ENCODE measurements at regions not wholly inside any gene's neighbourhood (a gene's known extent, or its start where the extent isn't known, plus 50 kb on each side); places are given as distances from the start of the nearest gene placed in this dataset.

DNA sequence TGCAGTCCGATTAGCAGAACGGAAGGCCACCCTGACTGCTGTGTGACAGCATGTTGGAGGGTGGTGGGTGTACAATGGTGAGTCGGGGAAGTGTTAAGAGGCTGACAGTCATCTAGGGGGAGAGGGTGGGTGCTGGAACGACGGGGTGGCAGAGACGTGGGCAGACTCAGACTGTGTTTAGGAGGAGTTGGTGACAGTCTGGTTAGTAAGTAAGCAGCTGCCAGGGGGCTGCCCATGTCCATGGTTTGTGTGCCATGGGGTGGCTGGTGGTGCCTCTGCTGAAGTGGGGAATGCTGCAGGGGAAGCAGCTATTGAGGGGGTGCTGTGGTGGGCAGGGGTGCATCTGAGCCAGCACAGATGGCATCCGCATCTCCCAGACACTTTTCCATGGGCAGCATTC is 51.3 kb upstream of the BOD1 start:
- Mint-ChIP-seq H3K36me3 (no peaks in the 10 kb centered on the region), H3K4me3 (no peak overlapping the region), H3K9me3 (no peaks in the 10 kb centered on the region), H3K27me3 (no peaks in the 10 kb centered on the region), H3K27ac (no peak overlapping the region), H3K4me1 (peaks cover 4% of the 10 kb centered on the region)
- CTCF ChIA-PET, result no interaction called here
- no peak for DNase-seq

GRCh38 chr5:173668245-173668800 is 51.9 kb upstream of the BOD1 start:
- Mint-ChIP-seq H3K27ac (no peak overlapping the region), H3K36me3 (no peaks in the 10 kb centered on the region), H3K4me3 (no peak overlapping the region), H3K4me1 (peaks cover 4% of the 10 kb centered on the region), H3K27me3 (no peaks in the 10 kb centered on the region), H3K9me3 (no peaks in the 10 kb centered on the region)
- DNase-seq, result no peak
- CTCF ChIA-PET, result no interaction called here

DNA sequence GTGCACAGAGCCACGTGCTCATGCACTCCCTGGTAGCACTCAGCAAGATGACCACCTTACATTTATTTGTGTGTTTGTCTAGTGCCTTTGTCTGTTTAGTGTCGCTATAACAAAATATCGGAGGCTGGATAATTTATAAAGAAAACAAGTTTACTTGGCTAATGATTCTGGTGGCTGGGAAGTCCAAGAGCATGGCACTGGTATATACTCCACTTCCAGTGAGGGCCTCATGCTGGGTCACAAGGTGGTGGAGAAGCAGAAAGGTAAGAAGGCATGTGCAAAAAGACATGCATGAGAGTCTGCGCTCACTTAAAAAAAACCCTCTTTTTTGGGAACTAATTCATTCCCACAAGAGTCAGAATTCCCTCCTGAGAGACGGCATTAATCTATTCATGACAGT is 52.5 kb upstream of the BOD1 start:
- peaks cover 4% of the 10 kb centered on the region for H3K4me1 Mint-ChIP-seq
- no peak for DNase-seq
- H3K4me3 Mint-ChIP-seq, result no peak overlapping the region
- H3K36me3 Mint-ChIP-seq, result no peaks in the 10 kb centered on the region
- H3K27ac Mint-ChIP-seq, result no peak overlapping the region
- CTCF ChIA-PET, result no interaction called here
- H3K27me3 Mint-ChIP-seq, result no peaks in the 10 kb centered on the region
- no peaks in the 10 kb centered on the region for H3K9me3 Mint-ChIP-seq

DNA sequence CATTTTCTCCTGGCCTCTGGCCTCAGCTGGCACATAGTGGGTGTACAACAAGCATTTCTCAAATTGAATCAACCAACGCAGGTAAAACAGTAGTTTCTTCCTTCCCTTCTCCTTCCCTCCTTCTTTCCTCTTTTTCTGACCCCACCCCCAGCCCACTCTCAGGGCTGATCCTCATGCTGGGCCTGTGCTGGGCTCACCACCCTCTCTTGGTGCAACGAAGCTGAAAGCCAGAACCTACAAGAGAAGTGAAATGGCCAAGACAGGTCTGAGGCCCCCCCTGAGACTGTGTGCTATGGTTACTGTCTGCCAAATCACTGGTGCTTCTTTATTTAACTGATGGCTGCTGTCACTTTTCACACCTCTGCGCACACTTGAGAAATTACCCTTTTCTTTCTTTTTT is 53.0 kb upstream of the BOD1 start:
- Mint-ChIP-seq H3K27ac (no peak overlapping the region), H3K9me3 (no peaks in the 10 kb centered on the region), H3K27me3 (no peaks in the 10 kb centered on the region), H3K4me1 (no peaks in the 10 kb centered on the region), H3K4me3 (no peak overlapping the region), H3K36me3 (no peaks in the 10 kb centered on the region)
- DNase-seq, result no peak
- CTCF ChIA-PET, result no interaction called here

DNA sequence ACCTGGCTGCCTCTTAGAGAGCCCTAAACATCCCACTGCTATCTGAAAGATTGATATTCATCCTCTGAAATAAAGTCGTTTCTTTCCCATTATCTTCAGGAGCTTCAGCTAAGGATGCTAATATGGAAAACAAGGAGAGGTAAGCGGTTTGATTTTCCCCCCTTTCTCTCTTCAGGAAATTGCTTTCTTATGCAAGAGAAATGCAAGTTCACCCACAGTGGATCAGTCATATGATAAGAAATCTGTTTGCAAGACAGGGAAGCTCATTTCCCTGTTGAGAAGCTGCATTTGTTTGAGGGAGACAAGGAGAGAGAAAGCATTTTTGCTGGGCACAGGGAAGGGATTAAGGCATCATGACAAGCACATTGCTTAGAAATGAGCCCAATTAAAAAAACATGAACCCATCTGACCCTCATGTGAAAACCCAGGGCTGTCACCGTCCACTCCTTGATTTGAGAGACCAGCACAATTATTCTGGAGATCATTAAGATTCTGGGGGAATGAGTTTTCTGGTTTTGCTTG is 53.7 kb upstream of the BOD1 start:
- H3K36me3 Mint-ChIP-seq, result no peaks in the 10 kb centered on the region
- H3K27me3 Mint-ChIP-seq, result no peaks in the 10 kb centered on the region
- no peak overlapping the region for H3K4me3 Mint-ChIP-seq
- no peak for DNase-seq
- H3K27ac Mint-ChIP-seq, result no peak overlapping the region
- CTCF ChIA-PET, result no interaction called here
- H3K4me1 Mint-ChIP-seq, result no peaks in the 10 kb centered on the region
- no peaks in the 10 kb centered on the region for H3K9me3 Mint-ChIP-seq

GRCh38 chr5:173670791-173671120 is 54.3 kb upstream of the BOD1 start:
- CTCF ChIA-PET, result no interaction called here
- H3K36me3 Mint-ChIP-seq, result no peaks in the 10 kb centered on the region
- no peaks in the 10 kb centered on the region for H3K9me3 Mint-ChIP-seq
- H3K4me1 Mint-ChIP-seq, result no peaks in the 10 kb centered on the region
- H3K27ac Mint-ChIP-seq, result no peak overlapping the region
- no peak overlapping the region for H3K4me3 Mint-ChIP-seq
- DNase-seq, result no peak
- no peaks in the 10 kb centered on the region for H3K27me3 Mint-ChIP-seq

GRCh38 chr5:173671121-173671949 is 54.9 kb upstream of the BOD1 start:
- no peak for DNase-seq
- no peak overlapping the region for H3K4me3 Mint-ChIP-seq
- no peak overlapping the region for H3K27ac Mint-ChIP-seq
- H3K4me1 Mint-ChIP-seq, result no peaks in the 10 kb centered on the region
- CTCF ChIA-PET, result no interaction called here
- no peaks in the 10 kb centered on the region for H3K9me3 Mint-ChIP-seq
- no peaks in the 10 kb centered on the region for H3K27me3 Mint-ChIP-seq
- no peaks in the 10 kb centered on the region for H3K36me3 Mint-ChIP-seq

- H3K27ac Mint-ChIP-seq, result no peak overlapping the region
- CTCF ChIA-PET, result no interaction called here
- no peaks in the 10 kb centered on the region for H3K36me3 Mint-ChIP-seq
- no peaks in the 10 kb centered on the region for H3K9me3 Mint-ChIP-seq
- no peaks in the 10 kb centered on the region for H3K4me1 Mint-ChIP-seq
- H3K27me3 Mint-ChIP-seq, result no peaks in the 10 kb centered on the region
- H3K4me3 Mint-ChIP-seq, result no peak overlapping the region
- DNase-seq, result no peak
Observed at GRCh38 chr5:173672166-173672565, 55.7 kb upstream of the BOD1 start.

DNA sequence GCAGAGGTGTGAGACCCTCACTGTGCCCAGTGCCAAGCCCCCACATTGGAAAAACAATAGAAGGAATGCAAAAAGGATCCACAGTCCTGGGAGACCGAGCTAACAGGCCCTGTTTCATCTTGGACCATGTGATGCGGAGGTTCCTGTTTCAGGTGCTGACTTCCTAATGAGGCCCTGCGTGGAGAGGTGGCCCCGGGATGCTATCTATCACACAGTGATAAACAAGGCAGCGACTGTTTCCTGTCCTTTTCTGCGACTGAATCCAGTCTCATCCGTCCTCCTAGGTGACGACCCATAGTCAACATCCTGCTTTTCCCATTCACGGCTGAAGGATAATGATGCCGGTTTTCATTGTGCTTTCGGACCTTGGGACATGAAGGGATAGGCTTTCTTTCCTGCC is 56.4 kb upstream of the BOD1 start:
- no peak overlapping the region for H3K27ac Mint-ChIP-seq
- CTCF ChIA-PET, result no interaction called here

GRCh38 chr5:173673295-173674101 is 57.0 kb upstream of the BOD1 start:
- Mint-ChIP-seq H3K4me1 (no peaks in the 10 kb centered on the region), H3K27ac (no peak overlapping the region), H3K27me3 (no peaks in the 10 kb centered on the region), H3K4me3 (no peak overlapping the region), H3K36me3 (no peaks in the 10 kb centered on the region), H3K9me3 (no peaks in the 10 kb centered on the region)
- CTCF ChIA-PET, result no interaction called here
- no peak for DNase-seq

More for the DNA sequence above, 56.4 kb upstream of the BOD1 start:
- H3K36me3 Mint-ChIP-seq, result no peaks in the 10 kb centered on the region
- no peak overlapping the region for H3K4me3 Mint-ChIP-seq
- H3K9me3 Mint-ChIP-seq, result no peaks in the 10 kb centered on the region
- DNase-seq, result no peak
- no peaks in the 10 kb centered on the region for H3K27me3 Mint-ChIP-seq
- no peaks in the 10 kb centered on the region for H3K4me1 Mint-ChIP-seq

DNA sequence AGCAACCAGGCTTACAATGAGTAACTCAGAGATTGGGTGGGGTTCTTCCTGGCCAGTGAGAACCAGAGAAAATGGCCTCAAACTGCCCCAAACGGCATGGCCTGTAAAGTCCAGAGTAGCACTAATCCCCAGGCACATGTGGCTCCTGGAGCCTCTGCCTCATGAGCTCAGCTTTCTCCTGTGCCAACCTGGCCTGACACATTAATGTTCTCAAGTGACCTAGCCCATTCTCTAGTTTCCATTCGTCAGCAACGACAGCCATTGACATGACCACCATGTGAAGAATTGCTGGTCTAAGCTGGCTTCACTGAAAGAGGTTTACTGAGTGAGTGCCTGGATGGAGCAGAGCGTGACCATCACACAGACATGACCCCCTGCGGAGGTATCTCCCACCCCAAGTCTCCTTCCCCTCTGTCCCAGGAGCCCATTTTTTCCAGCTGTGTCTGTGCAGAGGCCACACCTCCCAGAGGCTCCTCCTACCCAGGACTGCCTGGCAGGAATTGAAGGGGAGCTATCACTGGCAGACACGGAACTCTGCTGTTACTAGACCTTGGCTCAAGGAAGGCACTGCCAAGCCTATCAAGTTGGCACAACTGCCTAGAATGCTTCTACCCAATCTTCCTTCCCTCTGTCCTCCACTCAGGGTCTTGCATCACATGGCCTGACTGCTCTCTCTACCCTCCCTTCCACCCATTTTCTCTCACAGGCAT is 59.0 kb upstream of the BOD1 start:
- Mint-ChIP-seq H3K36me3 (no peaks in the 10 kb centered on the region), H3K27ac (no peak overlapping the region), H3K4me3 (no peak overlapping the region), H3K4me1 (no peaks in the 10 kb centered on the region), H3K27me3 (no peaks in the 10 kb centered on the region), H3K9me3 (no peaks in the 10 kb centered on the region)
- CTCF ChIA-PET, result no interaction called here
- DNase-seq, result no peak

- CTCF ChIA-PET, result no interaction called here
- Mint-ChIP-seq H3K4me1 (no peaks in the 10 kb centered on the region), H3K4me3 (no peak overlapping the region), H3K27ac (no peak overlapping the region), H3K27me3 (no peaks in the 10 kb centered on the region), H3K36me3 (no peaks in the 10 kb centered on the region), H3K9me3 (no peaks in the 10 kb centered on the region)
- no peak for DNase-seq
Observed at GRCh38 chr5:173676375-173676774, 59.9 kb upstream of the BOD1 start.

- no peak for DNase-seq
- Mint-ChIP-seq H3K9me3 (peaks cover 2% of the 10 kb centered on the region), H3K36me3 (no peaks in the 10 kb centered on the region), H3K4me1 (no peaks in the 10 kb centered on the region), H3K27me3 (no peaks in the 10 kb centered on the region), H3K27ac (no peak overlapping the region), H3K4me3 (no peak overlapping the region)
- CTCF ChIA-PET, result no interaction called here
Observed at GRCh38 chr5:173677125-173677672, 60.7 kb upstream of the BOD1 start.

- H3K4me3 Mint-ChIP-seq, result no peak overlapping the region
- H3K9me3 Mint-ChIP-seq, result peaks cover 2% of the 10 kb centered on the region
- no peaks in the 10 kb centered on the region for H3K4me1 Mint-ChIP-seq
- CTCF ChIA-PET, result no interaction called here
- H3K27ac Mint-ChIP-seq, result no peak overlapping the region
- no peaks in the 10 kb centered on the region for H3K36me3 Mint-ChIP-seq
- DNase-seq, result no peak
- H3K27me3 Mint-ChIP-seq, result no peaks in the 10 kb centered on the region
Observed at GRCh38 chr5:173679909-173680630, 63.6 kb upstream of the BOD1 start.

Measured in activated naive CD4-positive, alpha-beta T cell treated with anti-CD3 and anti-CD28 coated beads, Interleukin-2, amount 10 ng/mL, durations not matched to agents 7 days and 5 days (primary cell).